ENCODE measurements at regions not wholly inside any gene's neighbourhood (a gene's known extent, or its start where the extent isn't known, plus 50 kb on each side); places are given as distances from the start of the nearest gene placed in this dataset.

DNA sequence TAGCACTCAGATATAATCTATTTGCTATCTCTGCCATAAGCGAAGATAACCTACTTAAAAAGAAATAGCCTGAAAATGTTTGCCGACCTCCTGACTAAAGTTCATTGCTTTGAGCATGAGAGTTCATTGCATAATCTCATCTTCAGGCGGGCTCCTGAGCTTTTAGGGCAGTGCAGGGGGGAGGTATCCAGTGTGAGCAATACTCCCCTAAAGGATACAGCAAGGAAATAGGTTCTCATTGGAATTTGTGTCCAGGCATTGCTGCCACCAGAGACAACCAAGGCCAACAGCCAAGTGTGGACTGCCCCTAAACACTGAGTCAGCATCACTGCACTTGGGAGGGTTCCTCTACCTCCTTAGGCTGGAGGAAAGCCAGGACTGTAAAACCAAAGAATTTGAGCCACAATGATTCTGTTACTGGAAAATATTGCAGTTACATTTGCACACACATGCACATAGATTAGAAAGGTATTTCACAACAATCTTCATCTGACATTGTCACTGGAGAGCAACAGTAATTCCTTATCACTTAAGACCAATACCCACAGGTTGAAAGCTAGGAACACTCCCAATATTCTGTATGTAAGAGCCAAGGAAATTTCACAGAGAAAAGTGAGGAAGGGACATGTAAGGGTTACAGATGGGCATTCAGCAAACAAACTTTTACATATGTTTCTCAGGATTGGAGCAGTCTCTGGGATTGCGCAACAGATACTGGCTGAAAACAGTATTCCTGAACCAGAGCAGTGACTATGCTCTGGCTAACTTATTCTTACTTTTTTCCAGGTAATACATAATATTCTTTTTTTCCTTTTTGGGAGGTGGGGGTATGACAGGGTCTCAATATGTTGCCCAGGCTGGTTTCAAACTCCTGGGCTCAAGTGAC is 98.6 kb upstream of the TLE1 start:
- H3K4me3 ChIP-seq (ENCODE audit: low read depth, low read length) = no peak overlapping the region
- H3K9me3 ChIP-seq (ENCODE audit: control insufficient read depth, insufficient read depth, low read length) = no peaks in the 10 kb centered on the region
- TF ChIP-seq, protein P1, sequence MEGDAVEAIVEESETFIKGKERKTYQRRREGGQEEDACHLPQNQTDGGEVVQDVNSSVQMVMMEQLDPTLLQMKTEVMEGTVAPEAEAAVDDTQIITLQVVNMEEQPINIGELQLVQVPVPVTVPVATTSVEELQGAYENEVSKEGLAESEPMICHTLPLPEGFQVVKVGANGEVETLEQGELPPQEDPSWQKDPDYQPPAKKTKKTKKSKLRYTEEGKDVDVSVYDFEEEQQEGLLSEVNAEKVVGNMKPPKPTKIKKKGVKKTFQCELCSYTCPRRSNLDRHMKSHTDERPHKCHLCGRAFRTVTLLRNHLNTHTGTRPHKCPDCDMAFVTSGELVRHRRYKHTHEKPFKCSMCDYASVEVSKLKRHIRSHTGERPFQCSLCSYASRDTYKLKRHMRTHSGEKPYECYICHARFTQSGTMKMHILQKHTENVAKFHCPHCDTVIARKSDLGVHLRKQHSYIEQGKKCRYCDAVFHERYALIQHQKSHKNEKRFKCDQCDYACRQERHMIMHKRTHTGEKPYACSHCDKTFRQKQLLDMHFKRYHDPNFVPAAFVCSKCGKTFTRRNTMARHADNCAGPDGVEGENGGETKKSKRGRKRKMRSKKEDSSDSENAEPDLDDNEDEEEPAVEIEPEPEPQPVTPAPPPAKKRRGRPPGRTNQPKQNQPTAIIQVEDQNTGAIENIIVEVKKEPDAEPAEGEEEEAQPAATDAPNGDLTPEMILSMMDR (IDR thresholded peaks at IDR 0.05; ENCODE audit: low read depth, low read length) = no peak
- no peak overlapping the region for H3K27ac ChIP-seq (ENCODE audit: low read depth, low read length)
- ChIA-PET CTCF (interaction anchor here (0.9 kb wide), 1 partner anchor 819 kb away, joined by 3 read pairs; no protein-coding TSS in a partner anchor), POLR2A (no interaction called here)
- DNase-seq (ENCODE audit: low read depth, low spot score) = peak; percentile 43
- no peaks in the 10 kb centered on the region for H3K27me3 ChIP-seq (ENCODE audit: control insufficient read depth, insufficient read depth, low read length)

DNA sequence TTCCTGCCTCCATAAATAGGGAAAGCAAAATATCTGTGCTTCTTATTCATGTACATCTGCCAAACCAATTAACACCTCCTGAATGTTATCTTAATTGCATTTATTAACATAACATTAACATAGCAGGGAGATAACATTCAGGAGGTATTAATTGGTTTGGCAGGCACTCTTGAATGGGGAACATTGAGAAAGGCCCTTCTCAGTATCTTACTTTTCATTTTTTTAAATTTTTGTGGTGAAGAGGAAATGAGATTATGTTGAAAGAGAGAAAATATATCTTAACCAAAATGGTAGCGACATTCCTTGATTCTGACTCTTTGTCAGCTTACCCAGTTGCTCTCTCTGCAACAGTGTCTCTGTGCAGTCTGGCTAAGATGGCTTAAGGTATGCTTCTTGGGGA is 100.4 kb upstream of the TLE1 start:
- TF ChIP-seq, protein P1 (IDR thresholded peaks at IDR 0.05; ENCODE audit: low read depth, low read length) = no peak
- H3K27ac ChIP-seq (ENCODE audit: low read depth, low read length) = no peak overlapping the region
- H3K4me3 ChIP-seq (ENCODE audit: low read depth, low read length) = no peak overlapping the region
- H3K27me3 ChIP-seq (ENCODE audit: control insufficient read depth, insufficient read depth, low read length) = no peaks in the 10 kb centered on the region
- POLR2A ChIA-PET = no interaction called here
- CTCF ChIA-PET = no interaction called here
- no peak for DNase-seq (ENCODE audit: low read depth, low spot score)
- no peaks in the 10 kb centered on the region for H3K9me3 ChIP-seq (ENCODE audit: control insufficient read depth, insufficient read depth, low read length)

DNA sequence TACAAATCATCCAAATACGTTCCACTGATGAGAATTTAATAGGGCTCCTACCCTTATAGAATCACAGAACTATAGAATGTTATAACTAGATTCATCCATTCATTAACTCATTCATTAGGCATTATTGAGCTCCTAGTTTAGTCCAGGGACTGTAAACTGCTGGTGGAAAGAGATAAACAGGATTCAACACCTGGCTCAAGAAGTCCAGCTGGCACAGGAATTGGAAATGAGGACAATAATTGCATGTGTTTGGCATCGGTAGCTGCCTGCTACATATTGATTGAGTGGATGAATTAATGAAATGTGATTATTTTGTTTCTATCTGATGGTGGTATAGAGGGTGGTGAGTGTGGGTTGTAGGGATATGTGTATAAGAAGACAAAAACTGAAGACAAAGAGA is 100.8 kb upstream of the TLE1 start:
- no peaks in the 10 kb centered on the region for H3K27me3 ChIP-seq (ENCODE audit: control insufficient read depth, insufficient read depth, low read length)
- H3K4me3 ChIP-seq (ENCODE audit: low read depth, low read length) = no peak overlapping the region
- DNase-seq (ENCODE audit: low read depth, low spot score) = no peak
- H3K9me3 ChIP-seq (ENCODE audit: control insufficient read depth, insufficient read depth, low read length) = no peaks in the 10 kb centered on the region
- no peak overlapping the region for H3K27ac ChIP-seq (ENCODE audit: low read depth, low read length)
- ChIA-PET POLR2A (no interaction called here), CTCF (no interaction called here)
- TF ChIP-seq, protein P1 (IDR thresholded peaks at IDR 0.05; ENCODE audit: low read depth, low read length) = no peak

DNA sequence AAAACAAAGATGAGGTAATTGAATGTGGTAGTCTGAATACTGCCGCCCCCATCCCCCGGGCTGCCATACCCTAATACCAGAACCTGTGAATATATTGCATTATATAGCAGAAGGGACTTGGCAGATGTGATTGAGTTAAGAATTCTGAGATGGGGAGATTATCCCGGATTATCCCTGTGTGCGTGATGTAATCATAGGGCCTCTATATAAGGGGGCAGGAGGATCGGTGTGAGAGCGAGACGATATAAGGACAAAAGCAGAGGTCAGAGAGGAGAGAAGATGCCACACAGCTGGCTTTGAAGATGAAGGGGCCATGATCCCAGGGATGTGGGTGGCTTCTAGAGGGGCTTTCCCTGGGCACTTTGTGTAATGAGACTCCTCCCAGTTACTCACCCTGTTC is 101.7 kb upstream of the TLE1 start:
- TF ChIP-seq, protein P1 (IDR thresholded peaks at IDR 0.05; ENCODE audit: low read depth, low read length) = no peak
- ChIA-PET POLR2A (no interaction called here), CTCF (no interaction called here)
- DNase-seq (ENCODE audit: low read depth, low spot score) = no peak
- H3K4me3 ChIP-seq (ENCODE audit: low read depth, low read length) = no peak overlapping the region
- no peaks in the 10 kb centered on the region for H3K27me3 ChIP-seq (ENCODE audit: control insufficient read depth, insufficient read depth, low read length)
- no peak overlapping the region for H3K27ac ChIP-seq (ENCODE audit: low read depth, low read length)
- H3K9me3 ChIP-seq (ENCODE audit: control insufficient read depth, insufficient read depth, low read length) = no peaks in the 10 kb centered on the region

DNA sequence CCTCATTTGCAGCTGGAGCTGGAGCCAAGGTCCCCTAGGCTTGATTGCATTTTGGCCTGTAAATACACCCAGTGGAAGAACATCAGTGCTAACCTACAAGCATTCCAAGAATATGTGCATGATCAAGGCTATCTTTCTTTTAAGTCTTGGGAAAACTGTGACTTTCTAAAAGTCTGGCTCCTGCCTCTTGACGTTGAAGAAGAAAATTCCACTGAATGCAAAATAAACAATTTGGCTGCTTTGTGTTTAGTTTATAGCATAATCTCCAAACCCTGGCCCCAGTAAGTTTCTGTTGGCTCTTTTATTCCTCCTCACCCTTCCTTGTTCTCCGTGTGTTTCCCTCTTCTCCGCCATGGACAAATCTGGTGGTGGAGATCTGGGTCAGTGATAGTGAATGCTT is 109.3 kb upstream of the TLE1 start:
- peak; percentile 73 for DNase-seq (ENCODE audit: low read depth, low spot score)
- CTCF ChIA-PET = interaction anchor here (1.1 kb wide), 1 partner anchor 809 kb away, joined by 3 read pairs; no protein-coding TSS in a partner anchor
- no peak overlapping the region for H3K4me3 ChIP-seq (ENCODE audit: low read depth, low read length)
- peak overlapping the region; percentile 57 for H3K27ac ChIP-seq (ENCODE audit: low read depth, low read length)
- no peaks in the 10 kb centered on the region for H3K9me3 ChIP-seq (ENCODE audit: control insufficient read depth, insufficient read depth, low read length)
- TF ChIP-seq, protein P1 (IDR thresholded peaks at IDR 0.05; ENCODE audit: low read depth, low read length) = no peak
- H3K27me3 ChIP-seq (ENCODE audit: control insufficient read depth, insufficient read depth, low read length) = no peaks in the 10 kb centered on the region
- POLR2A ChIA-PET = no interaction called here
